Neural cell (in vitro differentiated cells): ENCODE measurements at regions not wholly inside any gene's neighbourhood (a gene's known extent, or its start where the extent isn't known, plus 50 kb on each side); places are given as distances from the start of the nearest gene placed in this dataset.

ENCODE experiments used
- CTCF ChIP-seq: fragments of 450-650 bp; IDR thresholded peaks from 2 replicates; pipeline ENCODE4 v1.5.1; 2014; ENCODE audit warnings: antibody characterized with exemption, mild to moderate bottlenecking, moderate library complexity; ENCODE audit not compliant: poor library complexity, severe bottlenecking
- EP300 ChIP-seq: fragments of 450-650 bp; conservative IDR thresholded peaks from 2 replicates; pipeline ENCODE4 v1.6.1; 2014; ENCODE audit warnings: antibody characterized with exemption, mild to moderate bottlenecking, moderate library complexity; ENCODE audit not compliant: poor library complexity, severe bottlenecking
- EZH2 ChIP-seq: fragments of 200-600, 300-800 bp; shearing (Covaris generic), sonication (generic); IDR thresholded peaks from 2 replicates; pipeline ENCODE4 v1.6.1; 2014; ENCODE audit warnings: antibody characterized with exemption, low read length, borderline replicate concordance, mild to moderate bottlenecking; ENCODE audit not compliant: insufficient read depth, poor library complexity, severe bottlenecking
- MXI1 ChIP-seq: fragments of 450-650 bp; conservative IDR thresholded peaks from 2 replicates; pipeline ENCODE4 v1.6.1; 2014; ENCODE audit warnings: antibody characterized with exemption, mild to moderate bottlenecking; ENCODE audit not compliant: poor library complexity, severe bottlenecking
- POLR2AphosphoS5 ChIP-seq: IDR thresholded peaks from 2 replicates; pipeline ENCODE4 v1.6.1; 2012
- RAD21 ChIP-seq: fragments of 450-650 bp; conservative IDR thresholded peaks from 2 replicates; pipeline ENCODE4 v1.6.1; 2014; ENCODE audit warnings: antibody characterized with exemption, mild to moderate bottlenecking, moderate library complexity
- REST ChIP-seq: IDR thresholded peaks from 2 replicates; pipeline ENCODE4 v1.6.1; 2012; ENCODE audit warnings: borderline replicate concordance
- SMC3 ChIP-seq: fragments of 450-650 bp; conservative IDR thresholded peaks from 2 replicates; pipeline ENCODE4 v1.6.1; 2014; ENCODE audit warnings: antibody characterized with exemption, mild to moderate bottlenecking, moderate library complexity; ENCODE audit not compliant: poor library complexity
- TAF1 ChIP-seq: IDR thresholded peaks from 2 replicates; pipeline ENCODE4 v1.6.1; 2012; ENCODE audit warnings: low read depth

GRCh38 chr9:78439866-78440830, 143.2 kb downstream of the PSAT1 start:
- peak; percentile 41 for TF ChIP-seq CTCF
- TF ChIP-seq SMC3 = peak; percentile 60
- TF ChIP-seq EZH2 = no peak
- no peak for TF ChIP-seq RAD21
- TF ChIP-seq POLR2AphosphoS5 = no peak
- no peak for TF ChIP-seq REST
- TF ChIP-seq EP300 = no peak
- TF ChIP-seq MXI1 = no peak
- no peak for TF ChIP-seq TAF1
